GM19455 (cell line): ENCODE measurements at regions not wholly inside any gene's neighbourhood (a gene's known extent, or its start where the extent isn't known, plus 50 kb on each side); places are given as distances from the start of the nearest gene placed in this dataset.

ENCODE experiments used
- ATAC-seq: cut with Tn5 transposase; IDR thresholded peaks from one replicate; pipeline ENCODE4 v1.9.1; 2021; ENCODE audit not compliant: unreplicated experiment

GRCh38 chr11:113556036-113556435 is 80.8 kb upstream of the DRD2 start:
- ATAC-seq, result no peak

DNA sequence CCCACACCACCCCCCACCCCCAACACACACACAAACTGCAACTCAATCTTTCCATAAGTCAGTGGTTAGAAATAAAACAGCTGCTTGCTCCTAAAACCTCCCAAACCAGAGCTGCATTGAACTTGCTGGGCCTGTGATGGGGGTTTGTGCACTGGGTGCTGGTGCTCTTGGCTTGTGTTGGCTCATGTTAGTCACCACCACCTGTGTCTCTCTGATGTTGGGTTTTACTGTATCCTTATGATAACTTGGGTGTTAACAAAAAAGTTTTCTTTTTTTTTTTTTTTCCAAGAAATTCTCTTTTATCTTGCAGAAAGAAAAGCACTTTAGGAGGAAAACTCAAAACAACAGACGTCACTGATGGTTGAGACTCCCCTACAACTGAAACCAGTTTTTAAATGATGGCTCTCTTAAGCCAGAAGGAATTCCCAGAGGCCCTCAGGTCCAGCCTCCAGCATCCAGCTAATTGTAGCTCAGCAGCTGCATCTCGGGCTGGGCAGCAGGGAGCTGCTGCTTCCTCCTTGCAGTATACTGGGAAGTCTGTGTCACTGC is 79.9 kb upstream of the DRD2 start:
- ATAC-seq, result no peak

DNA sequence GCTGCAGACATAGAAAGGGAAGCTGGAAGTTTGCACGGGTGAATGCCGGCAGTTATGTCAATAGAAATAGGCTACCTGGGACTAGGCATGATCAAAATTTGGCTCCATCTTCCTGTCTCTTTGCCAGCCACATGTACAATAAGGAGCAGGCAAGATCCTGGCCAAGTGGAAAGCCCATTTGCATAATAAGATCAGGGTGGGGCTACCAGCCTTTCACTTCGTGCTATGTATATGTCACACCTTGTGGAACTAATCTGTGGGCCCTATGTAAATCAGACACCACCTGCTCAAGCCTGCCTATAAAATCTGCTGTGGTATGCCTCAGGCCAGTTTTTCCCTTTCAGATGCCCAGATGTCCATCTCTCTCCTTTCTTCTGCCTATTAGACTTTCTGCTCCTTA is 79.3 kb upstream of the DRD2 start:
- ATAC-seq, result no peak

- no peak for ATAC-seq
These were observed 78.7 kb upstream of the DRD2 start for GRCh38 chr11:113553915-113554314.

GRCh38 chr11:113553235-113553634 is 78.0 kb upstream of the DRD2 start:
- ATAC-seq, result no peak

DNA sequence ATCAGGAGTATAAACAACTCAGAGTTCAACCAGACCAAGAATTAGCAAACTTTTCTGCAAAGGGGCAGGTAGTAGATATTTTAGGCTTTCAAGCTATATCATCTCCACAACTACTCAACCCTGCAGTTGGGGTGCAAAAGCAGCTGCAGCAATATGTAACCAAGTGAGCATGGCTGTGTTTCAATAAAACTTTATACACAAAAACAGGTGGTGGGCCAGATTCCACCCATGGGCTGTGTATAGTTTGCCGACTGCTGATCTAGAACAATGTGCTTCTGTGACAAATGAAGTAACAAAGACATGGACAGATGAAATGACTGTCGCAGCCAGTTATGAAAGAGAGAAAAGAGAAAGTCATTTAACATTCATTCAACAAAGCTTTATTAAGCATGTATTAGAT is 77.1 kb upstream of the DRD2 start:
- ATAC-seq, result no peak

GRCh38 chr11:113551645-113552044 is 76.4 kb upstream of the DRD2 start:
- ATAC-seq, result no peak

GRCh38 chr11:113549611-113550578 is 74.7 kb upstream of the DRD2 start:
- ATAC-seq, result no peak

- ATAC-seq, result no peak
These were observed 73.9 kb upstream of the DRD2 start for GRCh38 chr11:113549061-113549460.

DNA sequence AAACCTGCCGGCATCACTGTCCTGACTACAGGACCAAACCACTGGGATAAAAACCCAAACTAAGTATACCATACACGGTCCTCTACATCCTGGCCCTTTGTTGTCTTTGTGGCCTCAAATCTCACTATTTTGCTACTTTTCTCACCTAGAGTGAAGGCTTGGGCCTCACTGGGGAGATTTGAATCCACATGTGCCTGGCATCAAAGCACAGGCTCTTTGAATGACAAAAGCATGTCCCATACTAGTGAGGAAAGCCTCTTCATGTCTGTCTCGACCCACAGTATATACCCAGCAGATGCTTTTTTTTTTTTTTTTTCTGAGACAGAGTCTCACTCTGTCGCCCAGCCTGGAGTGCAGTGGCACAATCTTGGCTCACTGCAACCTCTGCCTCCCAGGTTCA is 72.5 kb upstream of the DRD2 start:
- no peak for ATAC-seq

DNA sequence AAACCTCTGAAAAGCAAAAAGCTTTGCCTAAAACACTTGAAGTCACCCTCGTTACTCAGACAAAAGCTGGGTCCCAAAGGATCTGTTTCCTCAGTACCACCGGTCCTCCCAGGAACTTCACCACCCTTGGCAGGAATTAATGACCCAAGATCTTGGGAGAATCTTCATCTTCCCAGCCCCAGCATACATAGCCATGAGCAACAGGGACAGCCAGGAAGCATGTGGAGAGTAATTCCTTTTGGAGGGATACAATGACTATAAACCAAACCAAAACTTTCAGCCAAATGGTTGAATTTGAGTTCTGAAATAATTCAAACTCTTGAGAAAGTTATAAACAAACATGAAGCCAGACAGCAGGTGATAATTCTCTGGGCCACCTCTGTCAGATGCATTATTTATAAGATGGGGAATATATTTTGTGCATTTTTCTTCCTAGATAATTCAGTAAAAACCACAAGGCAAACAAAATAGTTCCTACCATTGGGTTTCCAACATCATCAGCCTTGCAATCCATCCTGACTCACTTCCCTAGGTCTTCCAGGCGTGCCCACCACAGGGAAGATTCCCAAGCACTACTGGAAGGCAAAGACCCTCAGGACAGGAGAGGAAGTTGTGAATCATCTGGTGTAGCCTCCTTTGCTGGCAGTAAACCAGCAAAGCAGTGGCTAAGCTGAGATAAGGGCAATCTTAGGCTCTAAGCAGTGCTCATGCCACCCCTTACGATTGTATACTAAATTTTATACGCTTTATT is 71.7 kb upstream of the DRD2 start:
- ATAC-seq, result no peak

DNA sequence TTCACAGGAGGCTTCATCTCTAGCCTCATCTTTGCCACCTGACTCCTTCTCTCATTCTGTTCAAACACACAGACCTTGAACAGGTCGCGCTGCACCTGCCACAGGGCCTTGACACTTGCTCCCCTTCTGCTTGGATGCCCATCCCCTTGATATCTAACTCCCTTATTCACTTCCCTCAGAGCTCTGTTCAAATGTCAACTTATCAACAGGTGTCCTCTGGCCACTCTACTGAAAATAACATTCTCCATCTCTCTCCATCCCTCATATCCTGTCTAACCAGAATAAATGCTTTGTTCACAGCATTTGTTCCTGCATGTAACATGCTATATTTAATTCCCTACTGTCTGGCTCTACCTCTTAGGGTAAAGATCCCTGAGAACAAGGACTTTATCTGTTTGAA is 67.2 kb upstream of the DRD2 start:
- ATAC-seq, result no peak

DNA sequence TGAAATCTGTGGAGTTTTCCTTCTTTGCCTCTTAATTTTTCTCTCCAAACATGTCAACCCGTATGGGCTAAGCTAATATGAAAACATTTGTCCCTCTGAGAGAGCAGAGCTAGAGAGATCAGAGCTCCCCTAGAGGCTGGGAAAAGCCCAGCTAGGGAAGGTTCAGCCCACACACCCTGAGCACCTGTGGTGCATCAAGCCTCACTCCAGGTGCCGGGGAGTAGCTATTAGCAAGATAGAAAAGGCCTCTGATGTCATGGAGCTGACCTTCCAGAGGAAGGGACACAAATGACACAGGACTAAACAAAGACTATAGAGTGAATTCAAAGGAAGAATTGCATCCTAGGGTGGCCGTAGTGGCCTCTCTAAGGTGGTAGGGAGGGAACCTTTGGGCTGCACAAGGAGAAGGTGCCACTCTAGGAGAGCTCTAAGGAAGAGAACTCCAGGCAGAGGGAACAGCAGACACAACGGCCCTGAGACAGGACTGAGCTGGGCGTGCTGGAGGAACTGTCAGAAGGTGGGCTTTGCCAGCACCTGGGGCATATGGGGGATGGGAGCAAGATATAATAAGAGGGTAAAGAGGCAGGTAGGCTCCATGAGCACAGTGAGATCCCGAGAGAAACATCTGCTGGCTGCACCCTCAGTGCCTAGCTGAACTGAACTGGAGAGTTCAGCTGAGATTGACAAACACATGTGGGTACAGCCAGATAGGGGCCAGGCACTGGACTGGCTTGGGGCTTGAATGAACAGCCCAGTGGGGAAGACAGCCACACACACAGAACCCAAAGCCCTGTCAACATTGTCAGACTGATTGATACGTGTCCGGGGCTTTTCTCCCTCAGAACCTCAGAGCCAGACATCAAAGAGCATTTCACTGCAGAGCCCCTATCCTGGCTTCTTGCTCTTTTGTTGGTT is 65.5 kb upstream of the DRD2 start:
- no peak for ATAC-seq

DNA sequence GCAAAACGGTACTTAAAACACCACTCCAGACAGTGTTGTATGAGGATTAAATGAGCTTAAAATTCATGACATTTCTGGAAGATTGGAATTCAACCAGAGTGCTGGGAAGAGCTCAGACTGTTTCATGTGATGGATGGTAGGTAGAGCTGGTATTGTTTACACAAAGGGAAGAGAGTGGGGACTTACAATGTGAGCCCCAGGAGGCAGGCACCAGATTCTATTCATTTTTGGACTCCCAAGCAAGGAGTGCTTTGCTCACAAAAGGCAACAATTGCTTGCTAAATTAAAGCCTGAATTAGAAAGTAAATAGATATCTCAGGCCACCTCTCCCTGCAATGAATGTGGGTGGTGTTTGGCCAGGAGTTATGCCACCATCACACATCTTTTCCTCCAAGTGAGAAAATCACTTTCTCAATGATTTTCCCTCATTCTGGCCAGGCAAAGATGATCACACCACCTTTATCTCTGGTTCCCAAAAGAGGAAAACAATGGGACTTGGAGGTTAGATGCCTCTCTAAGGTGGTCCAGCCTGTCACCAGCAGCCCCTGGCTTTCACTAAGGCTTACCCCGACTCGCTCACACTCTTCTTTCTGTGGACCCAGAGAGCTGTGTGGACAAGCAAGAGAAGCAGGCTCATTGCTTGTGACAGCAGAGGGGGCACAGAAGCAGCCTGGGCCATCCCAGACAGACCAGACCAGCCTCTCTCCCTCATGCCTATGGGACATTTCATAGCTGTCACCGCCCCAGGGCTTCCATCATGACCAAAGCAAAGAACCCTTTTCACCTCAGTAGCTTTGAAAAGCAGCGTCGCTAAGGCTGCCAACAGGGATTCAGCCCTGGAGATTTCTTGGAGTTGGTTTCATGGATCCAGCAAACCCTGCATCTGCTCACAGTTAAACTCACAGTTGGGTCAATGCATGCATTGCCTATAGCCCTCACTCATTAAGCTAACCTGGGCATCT is 63.5 kb upstream of the DRD2 start:
- no peak for ATAC-seq

DNA sequence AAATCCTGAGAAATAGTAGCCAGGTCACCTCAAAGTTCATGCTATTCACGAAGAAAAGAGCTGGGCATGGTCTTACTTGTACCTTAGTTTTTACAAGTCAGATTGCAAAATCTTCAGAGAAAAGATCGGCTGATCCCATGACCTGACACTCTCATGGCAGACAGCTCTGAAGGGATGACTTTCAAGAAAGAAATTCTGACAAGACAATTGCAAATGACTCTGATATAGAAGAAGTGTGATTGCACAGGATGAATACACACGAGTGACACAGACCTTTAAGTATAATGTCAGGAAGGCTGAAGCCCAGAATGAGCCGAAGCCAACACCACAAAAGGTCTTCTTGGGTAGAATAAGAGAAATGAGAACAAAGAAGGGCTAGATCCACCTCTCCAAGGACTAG is 59.4 kb upstream of the DRD2 start:
- no peak for ATAC-seq

GRCh38 chr11:113533425-113533698 is 58.2 kb upstream of the DRD2 start:
- no peak for ATAC-seq

DNA sequence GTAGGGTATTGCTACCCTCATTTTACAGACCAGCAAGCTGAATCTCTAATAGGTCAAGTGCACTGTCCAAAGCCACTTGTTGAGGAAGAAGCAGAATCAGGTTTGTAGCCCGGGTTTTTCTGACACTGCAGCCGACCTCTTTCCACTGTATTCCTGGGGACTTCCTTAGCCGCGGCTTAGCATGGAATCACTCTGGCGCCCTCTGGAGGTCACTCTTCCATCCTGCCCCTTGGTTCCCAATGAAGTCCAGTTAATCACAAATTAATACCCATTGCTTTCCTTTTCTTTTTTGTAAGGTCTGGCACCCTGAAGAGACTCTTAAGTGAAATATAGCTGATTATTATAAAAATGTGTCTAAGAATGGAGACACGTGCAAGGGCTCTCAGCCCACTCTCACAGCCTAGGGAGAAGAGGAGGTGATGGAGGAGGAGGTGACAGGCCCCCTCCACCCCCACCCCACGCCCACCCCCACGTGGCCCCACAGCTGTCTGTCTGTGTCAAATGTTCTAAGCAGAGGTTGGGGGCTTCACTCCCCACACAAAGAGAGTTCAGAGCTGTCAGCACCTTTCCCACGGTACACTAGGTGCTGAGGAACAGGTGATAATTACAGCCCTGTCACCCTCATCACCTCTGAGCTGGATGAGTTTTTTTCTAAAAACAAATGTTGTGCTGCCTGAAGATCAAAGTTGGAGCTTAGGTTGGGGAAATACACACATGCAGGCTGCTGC is 57.7 kb upstream of the DRD2 start:
- ATAC-seq, result no peak

GRCh38 chr11:113531575-113532451 is 56.6 kb upstream of the DRD2 start:
- ATAC-seq, result no peak
